Transverse colon (tissue), 4 donors: ENCODE measurements at regions not wholly inside any gene's neighbourhood (a gene's known extent, or its start where the extent isn't known, plus 50 kb on each side); places are given as distances from the start of the nearest gene placed in this dataset.

Experiments used
- EP300 ChIP-seq: sonication (generic); formaldehyde crosslinking; IDR thresholded peaks from one replicate; pipeline ENCODE4 v1.6.1; 2017; ENCODE audit warnings: antibody characterized with exemption, low read depth
- POLR2A ChIP-seq: fragments of 450-650 bp; IDR thresholded peaks from one replicate; pipeline ENCODE4 v1.6.1; 2016; ENCODE audit warnings: antibody characterized with exemption, mild to moderate bottlenecking, moderate library complexity
- POLR2AphosphoS5 ChIP-seq, 3 donors: sonication (generic); formaldehyde crosslinking; IDR thresholded peaks; one replicate each; pipeline ENCODE4 v1.6.1; 2016; ENCODE audit warnings: antibody characterized with exemption in 3 of 3
- TF ChIP-seq, protein P1 (sequence below), 5 experiments: fragments of 200-600 bp in 3 of 5; fragments of 450-650 bp in 2 of 5; sonication (generic) in 3 of 5; IDR thresholded peaks; 1 replicate in 2 of 5; 2 replicates in 3 of 5; pipeline ENCODE4 v1.5.1; 2016 to 2017; ENCODE audit warnings: antibody characterized with exemption in 5 of 5, inconsistent platforms in 3 of 5, mild to moderate bottlenecking in 2 of 5, moderate library complexity in 1 of 5

- TF ChIP-seq, protein P1, sequence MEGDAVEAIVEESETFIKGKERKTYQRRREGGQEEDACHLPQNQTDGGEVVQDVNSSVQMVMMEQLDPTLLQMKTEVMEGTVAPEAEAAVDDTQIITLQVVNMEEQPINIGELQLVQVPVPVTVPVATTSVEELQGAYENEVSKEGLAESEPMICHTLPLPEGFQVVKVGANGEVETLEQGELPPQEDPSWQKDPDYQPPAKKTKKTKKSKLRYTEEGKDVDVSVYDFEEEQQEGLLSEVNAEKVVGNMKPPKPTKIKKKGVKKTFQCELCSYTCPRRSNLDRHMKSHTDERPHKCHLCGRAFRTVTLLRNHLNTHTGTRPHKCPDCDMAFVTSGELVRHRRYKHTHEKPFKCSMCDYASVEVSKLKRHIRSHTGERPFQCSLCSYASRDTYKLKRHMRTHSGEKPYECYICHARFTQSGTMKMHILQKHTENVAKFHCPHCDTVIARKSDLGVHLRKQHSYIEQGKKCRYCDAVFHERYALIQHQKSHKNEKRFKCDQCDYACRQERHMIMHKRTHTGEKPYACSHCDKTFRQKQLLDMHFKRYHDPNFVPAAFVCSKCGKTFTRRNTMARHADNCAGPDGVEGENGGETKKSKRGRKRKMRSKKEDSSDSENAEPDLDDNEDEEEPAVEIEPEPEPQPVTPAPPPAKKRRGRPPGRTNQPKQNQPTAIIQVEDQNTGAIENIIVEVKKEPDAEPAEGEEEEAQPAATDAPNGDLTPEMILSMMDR (IDR thresholded peaks at IDR 0.05): no peak
- TF ChIP-seq EP300: no peak
- TF ChIP-seq POLR2A: no peak
- no peak for TF ChIP-seq POLR2AphosphoS5 (IDR thresholded peaks at IDR 0.05)
Observed at GRCh38 chr2:215554689-215555498, 119.0 kb upstream of the FN1 start.
